PC-9 (cell line): ENCODE measurements at regions not wholly inside any gene's neighbourhood (a gene's known extent, or its start where the extent isn't known, plus 50 kb on each side); places are given as distances from the start of the nearest gene placed in this dataset.

Experiments used
- EZH2 ChIP-seq: fragments of 200-600 bp; sonication (generic); IDR thresholded peaks from 2 replicates; pipeline ENCODE4 v1.8.0; 2017; ENCODE audit warnings: antibody characterized with exemption, low read depth
- TF ChIP-seq, protein P1 (sequence below): fragments of 200-600 bp; sonication (generic); conservative IDR thresholded peaks from 2 replicates; pipeline ENCODE4 v1.6.1; 2017; ENCODE audit warnings: mixed run types, antibody characterized with exemption, mild to moderate bottlenecking, moderate library complexity

DNA sequence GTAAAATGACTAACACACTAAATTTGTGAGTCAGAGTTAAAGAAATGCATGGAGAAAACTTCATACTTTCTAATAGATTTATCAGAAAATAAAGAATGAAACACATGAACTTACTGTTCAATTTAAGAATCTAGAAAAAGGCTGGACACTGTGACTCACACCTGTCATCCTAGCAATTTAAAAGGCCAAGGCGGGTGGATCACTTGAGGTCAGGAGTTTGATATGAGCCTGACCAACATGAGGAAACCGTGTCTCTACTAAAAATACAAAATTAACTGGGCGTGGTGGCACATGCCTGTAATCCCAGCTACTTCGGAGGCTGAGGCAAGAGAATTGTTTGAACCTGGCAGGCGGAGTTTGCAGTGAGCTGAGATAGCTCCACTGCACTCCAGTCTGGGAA lies 1106.2 kb upstream of the LRRN3 start:
- TF ChIP-seq, protein P1, sequence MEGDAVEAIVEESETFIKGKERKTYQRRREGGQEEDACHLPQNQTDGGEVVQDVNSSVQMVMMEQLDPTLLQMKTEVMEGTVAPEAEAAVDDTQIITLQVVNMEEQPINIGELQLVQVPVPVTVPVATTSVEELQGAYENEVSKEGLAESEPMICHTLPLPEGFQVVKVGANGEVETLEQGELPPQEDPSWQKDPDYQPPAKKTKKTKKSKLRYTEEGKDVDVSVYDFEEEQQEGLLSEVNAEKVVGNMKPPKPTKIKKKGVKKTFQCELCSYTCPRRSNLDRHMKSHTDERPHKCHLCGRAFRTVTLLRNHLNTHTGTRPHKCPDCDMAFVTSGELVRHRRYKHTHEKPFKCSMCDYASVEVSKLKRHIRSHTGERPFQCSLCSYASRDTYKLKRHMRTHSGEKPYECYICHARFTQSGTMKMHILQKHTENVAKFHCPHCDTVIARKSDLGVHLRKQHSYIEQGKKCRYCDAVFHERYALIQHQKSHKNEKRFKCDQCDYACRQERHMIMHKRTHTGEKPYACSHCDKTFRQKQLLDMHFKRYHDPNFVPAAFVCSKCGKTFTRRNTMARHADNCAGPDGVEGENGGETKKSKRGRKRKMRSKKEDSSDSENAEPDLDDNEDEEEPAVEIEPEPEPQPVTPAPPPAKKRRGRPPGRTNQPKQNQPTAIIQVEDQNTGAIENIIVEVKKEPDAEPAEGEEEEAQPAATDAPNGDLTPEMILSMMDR, result no peak
- no peak for TF ChIP-seq EZH2
